OCI-LY1 (cell line): ENCODE measurements at regions not wholly inside any gene's neighbourhood (a gene's known extent, or its start where the extent isn't known, plus 50 kb on each side); places are given as distances from the start of the nearest gene placed in this dataset.
A peak's percentile ranks its signal among the peaks of the same experiment; 100 is the strongest.

ENCODE experiments used
- H2AFZ ChIP-seq: fragments of 200-600 bp; sonication (generic), shearing (Covaris generic); 2 replicates; pipeline ENCODE4 v1.6.0; 2014; ENCODE audit warnings: antibody characterized with exemption, mild to moderate bottlenecking, low read length
- H3F3A ChIP-seq: fragments of 200-600 bp; sonication (generic), shearing (Covaris generic); 2 replicates; pipeline ENCODE4 v1.6.0; 2014; ENCODE audit warnings: mild to moderate bottlenecking, antibody characterized with exemption, low read length, moderate library complexity; ENCODE audit not compliant: insufficient read depth
- H3K27ac ChIP-seq: fragments of 200-600 bp; sonication (generic); 2 replicates; pipeline ENCODE4 v1.5.1; 2014; ENCODE audit warnings: low read length, mixed run types, mild to moderate bottlenecking, low read depth; ENCODE audit not compliant: poor library complexity, severe bottlenecking
- H3K27me3 ChIP-seq: fragments of 200-600 bp; sonication (generic); 2 replicates; pipeline ENCODE4 v1.6.0; 2014; ENCODE audit warnings: antibody characterized with exemption, mild to moderate bottlenecking, low read length, moderate library complexity; ENCODE audit not compliant: insufficient read depth
- H3K36me3 ChIP-seq: fragments of 200-600 bp; sonication (generic); 2 replicates; pipeline ENCODE4 v1.6.1; 2014; ENCODE audit warnings: mild to moderate bottlenecking, antibody characterized with exemption, low read length, moderate library complexity, mixed read lengths; ENCODE audit not compliant: insufficient read depth
- H3K4me1 ChIP-seq: fragments of 200-600 bp; sonication (generic); 2 replicates; pipeline ENCODE4 v1.5.1; 2014; ENCODE audit warnings: mild to moderate bottlenecking, low read length, moderate library complexity; ENCODE audit not compliant: insufficient read depth, severe bottlenecking
- H3K4me2 ChIP-seq: fragments of 200-600 bp; sonication (generic), shearing (Covaris generic); 2 replicates; pipeline ENCODE4 v1.6.1; 2014; ENCODE audit warnings: low read length
- H3K4me3 ChIP-seq: fragments of 200-600 bp; sonication (generic); 2 replicates; pipeline ENCODE4 v1.5.1; 2014; ENCODE audit warnings: low read length, low read depth, mild to moderate bottlenecking, mixed read lengths; ENCODE audit not compliant: poor library complexity, severe bottlenecking
- H3K79me2 ChIP-seq: fragments of 200-600 bp; shearing (Covaris generic); 2 replicates; pipeline ENCODE4 v1.6.1; 2016; ENCODE audit warnings: mixed run types, low read length, mixed read lengths; ENCODE audit not compliant: insufficient read depth
- H3K9ac ChIP-seq: fragments of 200-600 bp; sonication (generic), shearing (Covaris generic); 2 replicates; pipeline ENCODE4 v1.6.1; 2014; ENCODE audit warnings: mild to moderate bottlenecking, low read length, mixed read lengths
- H3K9me2 ChIP-seq: fragments of 200-600 bp; sonication (generic), shearing (Covaris generic); 2 replicates; pipeline ENCODE4 v1.6.1; 2014; ENCODE audit warnings: low read depth, mild to moderate bottlenecking, low read length, mixed read lengths
- H3K9me3 ChIP-seq: fragments of 200-600 bp; shearing (Covaris generic); 2 replicates; pipeline ENCODE4 v1.6.1; 2014; ENCODE audit warnings: low read length, mixed read lengths
- H4K20me1 ChIP-seq: fragments of 200-600 bp; sonication (generic), shearing (Covaris generic); 2 replicates; pipeline ENCODE4 v1.6.0; 2016; ENCODE audit warnings: mild to moderate bottlenecking, low read length; ENCODE audit not compliant: insufficient read depth
- CTCF ChIP-seq: fragments of 200-600 bp; sonication (generic), shearing (Covaris generic); IDR thresholded peaks from 2 replicates; pipeline ENCODE4 v1.5.1; 2017; ENCODE audit warnings: mild to moderate bottlenecking, antibody characterized with exemption, low read length, moderate library complexity, mixed read lengths
- EZH2 ChIP-seq: fragments of 200-600 bp; sonication (generic), shearing (Covaris generic); IDR thresholded peaks from 2 replicates; pipeline ENCODE4 v1.8.0; 2017; ENCODE audit warnings: borderline replicate concordance, mixed run types, mild to moderate bottlenecking, antibody characterized with exemption, low read length, moderate library complexity, mixed read lengths

GRCh38 chrX:40471965-40472648, 108.7 kb upstream of the ATP6AP2 start:
- Histone ChIP-seq H3K4me2 (peak overlapping the region; percentile 36; the same call in 1 of the 2 replicates), H3F3A (no peaks in the 10 kb centered on the region), H3K9ac (no peak overlapping the region), H3K27me3 (no peaks in the 10 kb centered on the region), H3K4me3 (no peak overlapping the region), H2AFZ (no peak overlapping the region), H3K79me2 (no peaks in the 10 kb centered on the region), H3K9me3 (no peaks in the 10 kb centered on the region), H4K20me1 (no peaks in the 10 kb centered on the region), H3K36me3 (no peaks in the 10 kb centered on the region), H3K4me1 (peaks cover 5% of the 10 kb centered on the region), H3K27ac (no peak overlapping the region), H3K9me2 (no peaks in the 10 kb centered on the region)
- TF ChIP-seq CTCF, result peak; percentile 26; the same call in 1 of the 2 replicates
- no peak for TF ChIP-seq EZH2

- H3K27me3 ChIP-seq, result no peaks in the 10 kb centered on the region
- H3K4me2 ChIP-seq, result no peak overlapping the region
- H3K9me2 ChIP-seq, result no peaks in the 10 kb centered on the region
- H3K36me3 ChIP-seq, result no peaks in the 10 kb centered on the region
- no peak overlapping the region for H3K4me3 ChIP-seq
- H3K4me1 ChIP-seq, result peaks cover 5% of the 10 kb centered on the region
- no peak for TF ChIP-seq CTCF
- no peak for TF ChIP-seq EZH2
- no peaks in the 10 kb centered on the region for H3K79me2 ChIP-seq
- no peaks in the 10 kb centered on the region for H3K9me3 ChIP-seq
- no peaks in the 10 kb centered on the region for H4K20me1 ChIP-seq
- no peak overlapping the region for H3K27ac ChIP-seq
- H2AFZ ChIP-seq, result no peak overlapping the region
- no peak overlapping the region for H3K9ac ChIP-seq
- no peaks in the 10 kb centered on the region for H3F3A ChIP-seq
These were observed 109.8 kb upstream of the ATP6AP2 start for GRCh38 chrX:40470830-40471429.

GRCh38 chrX:40469316-40469715, 111.5 kb upstream of the ATP6AP2 start:
- H3K27me3 ChIP-seq, result no peaks in the 10 kb centered on the region

More at GRCh38 chrX:40469316-40469715, 111.5 kb upstream of the ATP6AP2 start:
- H4K20me1 ChIP-seq, result no peaks in the 10 kb centered on the region
- H3K9me3 ChIP-seq, result no peaks in the 10 kb centered on the region
- no peak overlapping the region for H3K4me3 ChIP-seq
- no peaks in the 10 kb centered on the region for H3F3A ChIP-seq
- no peak for TF ChIP-seq EZH2
- no peak for TF ChIP-seq CTCF
- no peak overlapping the region for H3K4me2 ChIP-seq
- H3K9me2 ChIP-seq, result no peaks in the 10 kb centered on the region
- peaks cover 5% of the 10 kb centered on the region for H3K4me1 ChIP-seq
- H3K9ac ChIP-seq, result no peak overlapping the region
- H3K36me3 ChIP-seq, result no peaks in the 10 kb centered on the region
- no peak overlapping the region for H3K27ac ChIP-seq
- no peak overlapping the region for H2AFZ ChIP-seq
- no peaks in the 10 kb centered on the region for H3K79me2 ChIP-seq
